ENCODE measurements at regions not wholly inside any gene's neighbourhood (a gene's known extent, or its start where the extent isn't known, plus 50 kb on each side); places are given as distances from the start of the nearest gene placed in this dataset.

- H2BK20ac ChIP-seq (ENCODE audit: low read depth, low read length, poor library complexity, severe bottlenecking) = no peak overlapping the region
- DNase-seq = no peak
Measured at GRCh38 chr10:130421909-130422308, 285.7 kb downstream of the GLRX3 start.

More at GRCh38 chr10:130421909-130422308, 285.7 kb downstream of the GLRX3 start:
- H3K14ac ChIP-seq (ENCODE audit: insufficient read depth, low read length) = no peak overlapping the region
- no peak overlapping the region for H4K91ac ChIP-seq (ENCODE audit: insufficient read length, low read depth, low read length)
- no peak overlapping the region for H3K4me3 Mint-ChIP-seq
- no peaks in the 10 kb centered on the region; the same call in 1 of the 2 replicates for H3K27me3 ChIP-seq (ENCODE audit: insufficient read depth, low read length)
- peaks cover 2% of the 10 kb centered on the region; the same call in 1 of the 2 replicates for H3K27me3 Mint-ChIP-seq (ENCODE audit: low read depth)
- H3K4me2 ChIP-seq (ENCODE audit: insufficient read depth, insufficient read length, low read length) = no peak overlapping the region
- no CpG with 5 or more reads among the region's 9 CpGs for WGBS (ENCODE audit: extremely low coverage, insufficient read length, low lambda C conversion rate)
- no peaks in the 10 kb centered on the region for H3K9me3 Mint-ChIP-seq
- H3K4me1 Mint-ChIP-seq = no peaks in the 10 kb centered on the region
- H3K23ac ChIP-seq (ENCODE audit: insufficient read length, low read depth, low read length) = no peak overlapping the region
- no peak overlapping the region for H2BK15ac ChIP-seq (ENCODE audit: low read depth, low read length)
- no peak overlapping the region for H3T11ph ChIP-seq (ENCODE audit: low read length)
- no peaks in the 10 kb centered on the region for H3K4me1 ChIP-seq (ENCODE audit: insufficient read depth, low read length)
- H4K20me1 ChIP-seq (ENCODE audit: control insufficient read depth, insufficient read depth, insufficient read length) = no peaks in the 10 kb centered on the region
- H2AK5ac ChIP-seq (ENCODE audit: insufficient read length, low read length) = no peak overlapping the region
- H2BK120ac ChIP-seq (ENCODE audit: low read depth, low read length, poor library complexity, severe bottlenecking) = no peak overlapping the region
- H3K79me1 ChIP-seq (ENCODE audit: insufficient read depth, low read depth, low read length, poor library complexity, severe bottlenecking) = no peaks in the 10 kb centered on the region
- H4K8ac ChIP-seq (replicated peaks; ENCODE audit: insufficient read length, low read depth, low read length) = no peak overlapping the region
- H3K4ac ChIP-seq (ENCODE audit: low read depth, low read length) = no peak overlapping the region
- H3K9me3 ChIP-seq (ENCODE audit: control insufficient read depth, low read depth, low read length) = no peaks in the 10 kb centered on the region
- no peak overlapping the region for H4K5ac ChIP-seq (ENCODE audit: insufficient read length, low read depth, low read length)
- no peak for TF ChIP-seq CTCF (conservative IDR thresholded peaks at IDR 0.05)
- no peak overlapping the region for H2BK5ac ChIP-seq (ENCODE audit: insufficient read length, low read length)
- no peaks in the 10 kb centered on the region for H3K36me3 Mint-ChIP-seq (ENCODE audit: insufficient read depth in 1 of 3, low read depth in 3 of 3)
- H3K23me2 ChIP-seq (ENCODE audit: insufficient read length, low read depth, low read length, poor library complexity, severe bottlenecking) = no peaks in the 10 kb centered on the region
- H3K18ac ChIP-seq (ENCODE audit: insufficient read length, low read depth, low read length) = no peak overlapping the region
- H2AFZ ChIP-seq (ENCODE audit: low read length) = no peak overlapping the region
- no peak overlapping the region for H3K27ac ChIP-seq (ENCODE audit: insufficient read length, low read depth, low read length)
- H3K27ac Mint-ChIP-seq = no peak overlapping the region
- no peak overlapping the region for H3K56ac ChIP-seq (ENCODE audit: insufficient read length, low read depth, low read length)
- no peak overlapping the region for H3K9ac ChIP-seq (ENCODE audit: extremely low read depth, insufficient read length, low read length)
- no peaks in the 10 kb centered on the region for H3K79me2 ChIP-seq (ENCODE audit: insufficient read depth, low read length)
- no peak overlapping the region for H2BK12ac ChIP-seq (ENCODE audit: insufficient read length, low read depth, low read length)

Data from H9 (cell line).